Thymus (tissue), 11 donors: ENCODE measurements at regions not wholly inside any gene's neighbourhood (a gene's known extent, or its start where the extent isn't known, plus 50 kb on each side); places are given as distances from the start of the nearest gene placed in this dataset.

Experiments
- DNase-seq, 9 donors: peaks; one replicate each; pipeline ENCODE4 v3.0.0-alpha.2; 2013; ENCODE audit warnings: low spot score in 9 of 9, low read depth in 6 of 9, missing footprints in 1 of 9
- H3K27ac ChIP-seq, 2 donors: one replicate each; pipeline ENCODE4 v1.5.1; 2013; ENCODE audit warnings: control low read depth in 1 of 2, low read depth in 1 of 2, low read length in 1 of 2, mild to moderate bottlenecking in 1 of 2, moderate library complexity in 1 of 2
- H3K27me3 ChIP-seq, 2 donors: one replicate each; pipeline ENCODE4 v1.5.1; 2013; ENCODE audit warnings: low read length in 1 of 2; ENCODE audit not compliant: control insufficient read depth in 2 of 2, insufficient read depth in 1 of 2
- H3K36me3 ChIP-seq, 2 donors: one replicate each; pipeline ENCODE4 v1.5.1; 2013; ENCODE audit warnings: low read length in 1 of 2, mild to moderate bottlenecking in 1 of 2, moderate library complexity in 1 of 2; ENCODE audit not compliant: control insufficient read depth in 2 of 2, insufficient read depth in 2 of 2
- H3K4me1 ChIP-seq, 2 donors: one replicate each; pipeline ENCODE4 v1.5.1; 2013; ENCODE audit warnings: low read length in 2 of 2; ENCODE audit not compliant: control insufficient read depth in 2 of 2, insufficient read depth in 2 of 2
- H3K4me3 ChIP-seq, 2 donors: one replicate each; pipeline ENCODE4 v1.5.1; 2013; ENCODE audit warnings: low read length in 2 of 2, control low read depth in 1 of 2, mild to moderate bottlenecking in 1 of 2
- H3K9me3 ChIP-seq, 2 donors: one replicate each; pipeline ENCODE4 v1.5.1; 2013; ENCODE audit warnings: low read length in 1 of 2, mild to moderate bottlenecking in 1 of 2; ENCODE audit not compliant: control insufficient read depth in 2 of 2, insufficient read depth in 1 of 2
- WGBS: extraction: QIAGEN DNeasy Blood & Tissue Kit; methylation state at CpG from one replicate; pipeline ENCODE4 v1.1.7; 2013; 5-methylcytosine and 5-hydroxymethylcytosine counted together
- donor health status: healthy.

- no peak overlapping the region for H3K4me3 ChIP-seq
- 94% methylated on average over 3 of the region's 3 CpGs for WGBS
- H3K9me3 ChIP-seq: no peaks in the 10 kb centered on the region
- peaks cover 0 to 3% of the 10 kb centered on the region in 2 donors for H3K36me3 ChIP-seq
- H3K4me1 ChIP-seq: no peaks in the 10 kb centered on the region
- no peak for DNase-seq
- H3K27me3 ChIP-seq: no peaks in the 10 kb centered on the region
- H3K27ac ChIP-seq: no peak overlapping the region
These were observed 64.1 kb upstream of the ITSN2 start for GRCh38 chr2:24424387-24424786.

- Histone ChIP-seq H3K27me3 (no peaks in the 10 kb centered on the region), H3K9me3 (no peaks in the 10 kb centered on the region), H3K4me1 (no peaks in the 10 kb centered on the region), H3K4me3 (no peak overlapping the region), H3K27ac (no peak overlapping the region), H3K36me3 (peaks cover 0 to 3% of the 10 kb centered on the region in 2 donors)
- WGBS: 68% methylated on average over 3 of the region's 3 CpGs
- no peak for DNase-seq
These were observed 62.8 kb upstream of the ITSN2 start for GRCh38 chr2:24423095-24423494.

DNA sequence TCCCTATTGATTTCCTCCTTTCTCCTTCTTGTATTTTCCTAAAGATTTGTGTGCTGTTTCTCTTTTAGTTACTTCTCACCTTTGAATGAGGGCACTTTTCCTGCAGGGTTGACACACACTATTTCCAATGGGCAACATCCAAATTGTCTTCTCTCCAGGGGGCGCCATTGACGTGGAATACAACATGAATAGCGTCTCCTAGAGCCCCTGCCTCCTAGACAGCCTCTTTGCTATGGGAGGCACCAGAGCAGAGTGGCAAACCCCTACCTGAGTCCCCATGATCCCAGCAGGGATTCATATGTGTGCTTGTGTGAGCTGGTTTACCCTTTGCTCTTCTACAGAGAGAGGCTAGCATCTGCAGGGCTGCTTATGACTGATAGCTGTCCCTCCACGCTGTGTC, 61.3 kb upstream of the ITSN2 start:
- Histone ChIP-seq H3K27me3 (no peaks in the 10 kb centered on the region), H3K36me3 (peaks cover 0 to 3% of the 10 kb centered on the region in 2 donors), H3K27ac (no peak overlapping the region), H3K9me3 (no peaks in the 10 kb centered on the region), H3K4me3 (no peak overlapping the region), H3K4me1 (no peaks in the 10 kb centered on the region)
- 30% methylated on average over 4 of the region's 4 CpGs for WGBS
- DNase-seq: peak in 8 of 9 donors; percentile 18 to 77 (median 46)

GRCh38 chr2:24420373-24420772, 60.0 kb upstream of the ITSN2 start:
- no peaks in the 10 kb centered on the region for H3K4me1 ChIP-seq
- no peaks in the 10 kb centered on the region for H3K27me3 ChIP-seq
- H3K27ac ChIP-seq: no peak overlapping the region
- H3K36me3 ChIP-seq: peaks cover 0 to 3% of the 10 kb centered on the region in 2 donors
- no peaks in the 10 kb centered on the region for H3K9me3 ChIP-seq
- H3K4me3 ChIP-seq: no peak overlapping the region
- 0% methylated on average over 1 of the region's 1 CpG for WGBS
- DNase-seq: no peak

DNA sequence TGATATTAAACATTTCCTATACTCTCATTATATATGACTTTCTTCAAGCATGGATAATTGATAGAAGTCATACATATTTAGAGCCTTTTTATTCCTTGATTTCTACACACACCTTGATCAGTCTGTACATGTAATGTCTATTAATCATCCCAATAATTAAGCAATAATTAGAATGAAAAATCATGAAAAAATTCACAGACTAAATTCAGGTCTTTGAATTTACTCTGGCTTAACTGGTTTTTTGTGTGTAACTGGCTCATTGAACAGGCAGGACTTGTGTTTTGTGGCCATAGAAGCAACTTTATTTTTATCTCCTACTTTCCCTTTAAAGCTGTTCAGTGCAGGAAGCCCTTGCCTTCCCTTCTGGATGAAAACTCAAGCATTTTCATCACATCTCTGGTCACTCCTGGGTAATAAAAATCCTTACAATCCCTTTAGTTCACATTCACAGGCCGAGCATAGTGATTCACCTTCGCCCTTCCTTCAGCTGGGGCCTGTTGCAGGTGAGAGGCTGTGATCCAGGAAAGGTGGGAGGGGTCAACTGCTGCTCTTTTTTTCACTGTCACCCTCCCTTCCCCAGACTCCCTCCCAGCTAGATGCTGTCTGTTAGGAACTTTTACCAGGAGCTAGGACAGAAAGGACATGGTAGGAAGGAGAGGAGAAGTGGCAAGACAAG, 58.0 kb upstream of the ITSN2 start:
- Histone ChIP-seq H3K27ac (no peak overlapping the region), H3K4me3 (no peak overlapping the region), H3K9me3 (no peaks in the 10 kb centered on the region), H3K4me1 (no peaks in the 10 kb centered on the region), H3K27me3 (no peaks in the 10 kb centered on the region), H3K36me3 (peaks cover 0 to 3% of the 10 kb centered on the region in 2 donors)
- peak in 1 of 9 donors; percentile 20 for DNase-seq
- WGBS: 94% methylated on average over 2 of the region's 2 CpGs

- Histone ChIP-seq H3K4me1 (no peaks in the 10 kb centered on the region), H3K27me3 (no peaks in the 10 kb centered on the region), H3K36me3 (no peaks in the 10 kb centered on the region), H3K27ac (no peak overlapping the region), H3K4me3 (no peak overlapping the region), H3K9me3 (no peaks in the 10 kb centered on the region)
- no peak for DNase-seq
- 97% methylated on average over 3 of the region's 3 CpGs for WGBS
These were observed 52.5 kb upstream of the ITSN2 start for GRCh38 chr2:24412812-24413211.

- WGBS: 96% methylated on average over 4 of the region's 4 CpGs
- Histone ChIP-seq H3K4me1 (no peaks in the 10 kb centered on the region), H3K4me3 (no peak overlapping the region), H3K27me3 (no peaks in the 10 kb centered on the region), H3K36me3 (no peaks in the 10 kb centered on the region), H3K27ac (no peak overlapping the region), H3K9me3 (no peaks in the 10 kb centered on the region)
- DNase-seq: no peak
These were observed 51.3 kb upstream of the ITSN2 start for GRCh38 chr2:24411488-24412151.

DNA sequence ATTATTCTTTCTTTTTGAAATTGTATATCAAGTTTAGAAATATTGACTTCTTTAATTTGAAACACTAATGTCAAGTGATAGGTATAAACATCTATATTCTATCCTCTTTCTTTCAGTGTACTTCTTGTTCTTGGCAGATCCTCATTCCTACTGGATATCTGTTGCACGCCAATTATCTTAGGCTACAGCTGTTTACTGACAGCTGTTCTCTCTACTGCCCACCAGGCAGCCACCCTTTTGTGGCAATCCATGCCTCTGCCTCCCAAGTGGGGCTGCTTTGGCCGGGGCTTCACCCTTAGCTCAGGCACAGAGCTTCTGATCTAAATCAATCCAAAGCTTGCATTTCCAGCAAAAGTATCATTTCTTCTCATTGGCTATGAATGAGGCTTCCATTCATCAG, 50.6 kb upstream of the ITSN2 start:
- Histone ChIP-seq H3K27ac (no peak overlapping the region), H3K27me3 (no peaks in the 10 kb centered on the region), H3K4me3 (no peak overlapping the region), H3K9me3 (no peaks in the 10 kb centered on the region), H3K4me1 (no peaks in the 10 kb centered on the region), H3K36me3 (no peaks in the 10 kb centered on the region)
- no peak for DNase-seq
- WGBS: 91% methylated on average over 2 of the region's 2 CpGs

GRCh38 chr2:24409700-24410556, 49.6 kb upstream of the ITSN2 start:
- H3K4me3 ChIP-seq: no peak overlapping the region
- H3K9me3 ChIP-seq: no peaks in the 10 kb centered on the region
- no peaks in the 10 kb centered on the region for H3K4me1 ChIP-seq
- H3K27me3 ChIP-seq: no peaks in the 10 kb centered on the region
- peak; percentile 24 to 77 (median 54) for DNase-seq
- H3K27ac ChIP-seq: no peak overlapping the region
- WGBS: 52% methylated on average over 13 of the region's 13 CpGs
- no peaks in the 10 kb centered on the region for H3K36me3 ChIP-seq
